HL-60 (cell line): ENCODE measurements at regions not wholly inside any gene's neighbourhood (a gene's known extent, or its start where the extent isn't known, plus 50 kb on each side); places are given as distances from the start of the nearest gene placed in this dataset.

Experiments
- DNase-seq, 2 experiments: peaks; one replicate each; pipeline ENCODE4 v3.0.0-alpha.2; 2010 to 2020; ENCODE audit warnings: low read depth in 1 of 2, low spot score in 1 of 2
- H3K27ac ChIP-seq: fragments of 250-450 bp; sonication (Bioruptor Pico); replicated peaks from 2 replicates; pipeline ENCODE4 v1.5.1; 2020; ENCODE audit warnings: mild to moderate bottlenecking, moderate library complexity
- H3K27me3 ChIP-seq: fragments of 250-450 bp; sonication (Bioruptor Pico); 2 replicates; pipeline ENCODE4 v1.5.1; 2021; ENCODE audit warnings: mild to moderate bottlenecking, moderate library complexity; ENCODE audit not compliant: insufficient read depth, poor library complexity, severe bottlenecking
- H3K4me3 ChIP-seq: replicated peaks from 2 replicates; pipeline ENCODE4 v1.5.1; 2011; ENCODE audit warnings: mild to moderate bottlenecking, control low read depth, low read length; ENCODE audit not compliant: insufficient read depth
- GABPA ChIP-seq: IDR thresholded peaks from 2 replicates; pipeline ENCODE4 v1.6.1; 2012; ENCODE audit warnings: low read depth
- POLR2AphosphoS5 ChIP-seq: IDR thresholded peaks from 2 replicates; pipeline ENCODE4 v1.6.1; 2012; ENCODE audit warnings: low read depth
- SPI1 ChIP-seq: IDR thresholded peaks from 2 replicates; pipeline ENCODE4 v1.6.1; 2012; ENCODE audit warnings: low read depth, mild to moderate bottlenecking, borderline replicate concordance
- TF ChIP-seq, protein P1 (sequence below): IDR thresholded peaks from 2 replicates; pipeline ENCODE4 v1.6.1; 2012; ENCODE audit warnings: low read depth; ENCODE audit not compliant: insufficient replicate concordance
- TF ChIP-seq, protein P2 (sequence below): IDR thresholded peaks from one replicate; pipeline ENCODE4 v1.5.1; 2011; ENCODE audit warnings: low read length, control low read depth, inconsistent platforms; ENCODE audit not compliant: insufficient read depth

DNA sequence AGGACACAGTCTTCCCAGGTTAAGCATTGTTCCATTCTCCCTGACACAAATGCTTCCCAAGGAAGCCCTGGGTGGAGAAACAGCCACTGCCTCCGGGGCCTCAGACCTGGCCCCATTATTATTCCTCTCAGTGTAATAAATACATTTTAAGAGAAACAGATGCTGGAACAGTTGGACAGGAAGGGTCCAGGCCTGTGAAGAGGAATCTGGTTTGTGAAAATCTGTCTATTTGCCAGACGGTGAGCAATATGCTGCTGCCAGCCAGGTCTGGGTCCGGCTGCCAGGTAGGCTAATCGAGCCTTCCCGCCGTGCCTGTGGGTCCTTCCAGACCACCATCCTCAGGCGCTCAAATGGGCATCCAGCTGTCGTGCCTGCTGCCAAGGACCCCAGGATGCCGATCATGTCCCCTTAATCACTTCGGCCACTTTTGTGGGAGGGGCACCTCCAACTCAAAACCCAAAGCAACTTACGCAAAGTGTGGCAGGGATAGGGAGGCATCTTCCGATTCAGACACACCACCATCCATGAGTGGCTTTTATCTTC lies 528.4 kb downstream of the MIAT start:
- no peaks in the 10 kb centered on the region for H3K27me3 ChIP-seq
- TF ChIP-seq, protein P1, sequence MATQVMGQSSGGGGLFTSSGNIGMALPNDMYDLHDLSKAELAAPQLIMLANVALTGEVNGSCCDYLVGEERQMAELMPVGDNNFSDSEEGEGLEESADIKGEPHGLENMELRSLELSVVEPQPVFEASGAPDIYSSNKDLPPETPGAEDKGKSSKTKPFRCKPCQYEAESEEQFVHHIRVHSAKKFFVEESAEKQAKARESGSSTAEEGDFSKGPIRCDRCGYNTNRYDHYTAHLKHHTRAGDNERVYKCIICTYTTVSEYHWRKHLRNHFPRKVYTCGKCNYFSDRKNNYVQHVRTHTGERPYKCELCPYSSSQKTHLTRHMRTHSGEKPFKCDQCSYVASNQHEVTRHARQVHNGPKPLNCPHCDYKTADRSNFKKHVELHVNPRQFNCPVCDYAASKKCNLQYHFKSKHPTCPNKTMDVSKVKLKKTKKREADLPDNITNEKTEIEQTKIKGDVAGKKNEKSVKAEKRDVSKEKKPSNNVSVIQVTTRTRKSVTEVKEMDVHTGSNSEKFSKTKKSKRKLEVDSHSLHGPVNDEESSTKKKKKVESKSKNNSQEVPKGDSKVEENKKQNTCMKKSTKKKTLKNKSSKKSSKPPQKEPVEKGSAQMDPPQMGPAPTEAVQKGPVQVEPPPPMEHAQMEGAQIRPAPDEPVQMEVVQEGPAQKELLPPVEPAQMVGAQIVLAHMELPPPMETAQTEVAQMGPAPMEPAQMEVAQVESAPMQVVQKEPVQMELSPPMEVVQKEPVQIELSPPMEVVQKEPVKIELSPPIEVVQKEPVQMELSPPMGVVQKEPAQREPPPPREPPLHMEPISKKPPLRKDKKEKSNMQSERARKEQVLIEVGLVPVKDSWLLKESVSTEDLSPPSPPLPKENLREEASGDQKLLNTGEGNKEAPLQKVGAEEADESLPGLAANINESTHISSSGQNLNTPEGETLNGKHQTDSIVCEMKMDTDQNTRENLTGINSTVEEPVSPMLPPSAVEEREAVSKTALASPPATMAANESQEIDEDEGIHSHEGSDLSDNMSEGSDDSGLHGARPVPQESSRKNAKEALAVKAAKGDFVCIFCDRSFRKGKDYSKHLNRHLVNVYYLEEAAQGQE = no peak
- TF ChIP-seq SPI1 (no peak), POLR2AphosphoS5 (no peak), GABPA (no peak)
- TF ChIP-seq, protein P2, sequence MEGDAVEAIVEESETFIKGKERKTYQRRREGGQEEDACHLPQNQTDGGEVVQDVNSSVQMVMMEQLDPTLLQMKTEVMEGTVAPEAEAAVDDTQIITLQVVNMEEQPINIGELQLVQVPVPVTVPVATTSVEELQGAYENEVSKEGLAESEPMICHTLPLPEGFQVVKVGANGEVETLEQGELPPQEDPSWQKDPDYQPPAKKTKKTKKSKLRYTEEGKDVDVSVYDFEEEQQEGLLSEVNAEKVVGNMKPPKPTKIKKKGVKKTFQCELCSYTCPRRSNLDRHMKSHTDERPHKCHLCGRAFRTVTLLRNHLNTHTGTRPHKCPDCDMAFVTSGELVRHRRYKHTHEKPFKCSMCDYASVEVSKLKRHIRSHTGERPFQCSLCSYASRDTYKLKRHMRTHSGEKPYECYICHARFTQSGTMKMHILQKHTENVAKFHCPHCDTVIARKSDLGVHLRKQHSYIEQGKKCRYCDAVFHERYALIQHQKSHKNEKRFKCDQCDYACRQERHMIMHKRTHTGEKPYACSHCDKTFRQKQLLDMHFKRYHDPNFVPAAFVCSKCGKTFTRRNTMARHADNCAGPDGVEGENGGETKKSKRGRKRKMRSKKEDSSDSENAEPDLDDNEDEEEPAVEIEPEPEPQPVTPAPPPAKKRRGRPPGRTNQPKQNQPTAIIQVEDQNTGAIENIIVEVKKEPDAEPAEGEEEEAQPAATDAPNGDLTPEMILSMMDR = no peak
- H3K27ac ChIP-seq = no peak overlapping the region
- H3K4me3 ChIP-seq = no peak overlapping the region
- DNase-seq = no peak

DNA sequence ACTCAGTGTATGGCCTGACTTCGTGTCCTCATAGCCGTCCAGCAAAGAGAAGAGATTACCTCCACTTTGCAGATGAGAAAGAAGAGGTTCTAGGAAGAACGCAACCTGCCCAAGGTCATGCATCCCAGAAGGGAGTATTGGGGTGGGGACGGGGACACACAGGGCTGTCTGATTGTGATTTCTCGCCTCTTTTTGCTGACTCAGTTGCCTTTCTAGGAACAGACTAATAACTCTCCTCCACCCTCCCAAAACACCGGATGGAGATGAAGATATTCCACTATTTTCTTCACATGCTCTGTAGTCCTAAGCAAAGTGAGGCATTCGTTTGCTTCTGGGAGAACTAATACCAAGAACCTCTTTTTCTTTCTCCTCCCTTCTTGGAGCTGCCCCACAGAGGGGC lies 529.3 kb downstream of the MIAT start:
- DNase-seq = no peak
- H3K27ac ChIP-seq = no peak overlapping the region
- no peak overlapping the region for H3K4me3 ChIP-seq
- TF ChIP-seq, protein P2 = no peak
- TF ChIP-seq POLR2AphosphoS5 (no peak), GABPA (no peak), SPI1 (no peak)
- TF ChIP-seq, protein P1 = no peak
- no peaks in the 10 kb centered on the region for H3K27me3 ChIP-seq

DNA sequence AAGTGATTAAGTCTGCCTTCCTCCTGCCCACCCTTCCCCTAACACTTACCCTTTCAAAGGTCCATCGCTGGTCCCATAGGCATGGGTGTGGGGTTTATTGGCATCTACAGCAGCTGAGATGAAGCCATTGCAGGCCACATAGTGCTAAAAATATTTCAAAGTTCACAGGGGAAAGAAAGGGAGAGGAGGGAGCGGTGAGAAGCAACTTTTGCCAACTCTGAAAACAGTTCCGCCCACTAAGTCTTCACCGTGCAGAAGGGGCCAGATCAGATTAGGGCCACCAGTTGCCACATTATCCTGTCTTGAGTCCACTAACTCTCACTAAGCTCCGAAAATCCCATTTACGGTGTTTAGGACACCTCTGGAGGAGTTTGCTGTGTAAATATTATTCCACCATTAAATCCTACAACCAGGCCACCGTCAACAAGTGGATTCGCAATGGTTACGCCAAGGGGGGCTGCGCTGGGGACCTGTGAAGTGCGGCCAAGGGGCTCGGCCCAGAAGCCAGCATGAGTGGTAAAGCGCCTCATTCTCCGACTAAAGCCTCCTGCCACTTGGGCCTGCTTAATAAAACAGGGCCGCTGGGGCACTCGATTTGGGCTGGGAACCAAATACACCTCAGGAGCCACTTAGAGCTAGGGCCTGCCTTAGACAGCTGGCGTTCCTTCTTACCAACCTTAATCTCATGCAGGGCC lies 534.9 kb downstream of the MIAT start:
- TF ChIP-seq SPI1 (no peak), GABPA (no peak), POLR2AphosphoS5 (no peak)
- TF ChIP-seq, protein P1 = no peak
- TF ChIP-seq, protein P2 = no peak
- DNase-seq = no peak

More for the DNA sequence above, 534.9 kb downstream of the MIAT start:
- no peak overlapping the region for H3K4me3 ChIP-seq
- no peak overlapping the region for H3K27ac ChIP-seq
- H3K27me3 ChIP-seq = no peaks in the 10 kb centered on the region
